Tibial nerve (tissue), 4 donors: ENCODE measurements at regions not wholly inside any gene's neighbourhood (a gene's known extent, or its start where the extent isn't known, plus 50 kb on each side); places are given as distances from the start of the nearest gene placed in this dataset.

Experiments used
- CTCF ChIP-seq, 5 experiments: fragments of 200-600 bp in 3 of 5; fragments of 450-650 bp in 2 of 5; sonication (generic) in 3 of 5; IDR thresholded peaks; one replicate each; pipeline ENCODE4 v1.5.1; 2016 to 2019; ENCODE audit warnings: antibody characterized with exemption in 5 of 5, mild to moderate bottlenecking in 3 of 5, moderate library complexity in 2 of 5
- EP300 ChIP-seq, 2 donors: sonication (generic); formaldehyde crosslinking; IDR thresholded peaks; one replicate each; pipeline ENCODE4 v1.6.1; 2017; ENCODE audit warnings: antibody characterized with exemption in 2 of 2, mild to moderate bottlenecking in 1 of 2

GRCh38 chr5:165202519-165202910 is 1697.1 kb downstream of the MAT2B start:
- TF ChIP-seq EP300 (IDR thresholded peaks at IDR 0.05), result no peak
- no peak for TF ChIP-seq CTCF (IDR thresholded peaks at IDR 0.05)
